Inflammatory macrophage treated with lipopolysaccharide for 4 hours (primary cell): ENCODE measurements at regions not wholly inside any gene's neighbourhood (a gene's known extent, or its start where the extent isn't known, plus 50 kb on each side); places are given as distances from the start of the nearest gene placed in this dataset.
"Not testable (repeated sequence)": the region's sequence is repeated elsewhere in the genome, so short reads cannot be mapped to it uniquely, and the experiment has no call there.

ENCODE experiments used
- DNase-seq: peaks from one replicate; pipeline ENCODE4 v3.0.0-alpha.2; 2020

GRCh38 chr2:120637847-120638246, 97.8 kb upstream of the GLI2 start:
- DNase-seq = no peak

- DNase-seq = no peak
Observed at GRCh38 chr2:120638450-120638849, 97.2 kb upstream of the GLI2 start.

GRCh38 chr2:120641366-120641771, 94.3 kb upstream of the GLI2 start:
- no peak for DNase-seq

- DNase-seq = no peak
Observed at GRCh38 chr2:120642646-120643045, 93.0 kb upstream of the GLI2 start.

GRCh38 chr2:120646994-120647393, 88.7 kb upstream of the GLI2 start:
- no peak for DNase-seq

- no peak for DNase-seq
Observed at GRCh38 chr2:120647487-120647886, 88.2 kb upstream of the GLI2 start.

- DNase-seq = not testable (repeated sequence)
Observed at GRCh38 chr2:120649381-120649780, 86.3 kb upstream of the GLI2 start.

- DNase-seq = no peak
Observed at GRCh38 chr2:120650022-120650644, 85.5 kb upstream of the GLI2 start.

GRCh38 chr2:120651818-120652217, 83.8 kb upstream of the GLI2 start:
- no peak for DNase-seq

GRCh38 chr2:120653046-120653445, 82.6 kb upstream of the GLI2 start:
- DNase-seq = no peak

- DNase-seq = no peak
Observed at GRCh38 chr2:120653871-120654270, 81.8 kb upstream of the GLI2 start.

- no peak for DNase-seq
Observed at GRCh38 chr2:120654381-120655134, 81.1 kb upstream of the GLI2 start.

GRCh38 chr2:120656273-120656950, 79.3 kb upstream of the GLI2 start:
- no peak for DNase-seq

GRCh38 chr2:120658042-120658769, 77.5 kb upstream of the GLI2 start:
- DNase-seq = no peak

GRCh38 chr2:120658770-120659158, 76.9 kb upstream of the GLI2 start:
- no peak for DNase-seq

- no peak for DNase-seq
Observed at GRCh38 chr2:120659275-120659977, 76.2 kb upstream of the GLI2 start.

- no peak for DNase-seq
Observed at GRCh38 chr2:120660056-120660694, 75.5 kb upstream of the GLI2 start.

- DNase-seq = no peak
Observed at GRCh38 chr2:120660771-120661459, 74.8 kb upstream of the GLI2 start.

GRCh38 chr2:120661551-120661950, 74.1 kb upstream of the GLI2 start:
- no peak for DNase-seq

GRCh38 chr2:120662046-120662445, 73.6 kb upstream of the GLI2 start:
- DNase-seq = no peak

- DNase-seq = no peak
Observed at GRCh38 chr2:120662746-120663145, 72.9 kb upstream of the GLI2 start.

GRCh38 chr2:120666433-120666832, 69.2 kb upstream of the GLI2 start:
- no peak for DNase-seq
